GM23338 (cell line): ENCODE measurements at regions not wholly inside any gene's neighbourhood (a gene's known extent, or its start where the extent isn't known, plus 50 kb on each side); places are given as distances from the start of the nearest gene placed in this dataset.

ENCODE experiments used
- ATAC-seq: fragments of 200-7000 bp; cut with Tn5 transposase; 3 replicates; pipeline ENCODE4 v1.9.1; 2020
- DNase-seq: peaks from one replicate; pipeline ENCODE4 v3.0.0-alpha.2; 2015; ENCODE audit warnings: low spot score
- H2AFZ ChIP-seq: fragments of 200-600 bp; sonication (generic); 2 replicates; pipeline ENCODE4 v1.8.0; 2016; ENCODE audit warnings: antibody characterized with exemption, mild to moderate bottlenecking, moderate library complexity
- H3F3A ChIP-seq: fragments of 200-600 bp; sonication (generic); replicated peaks from 2 replicates; pipeline ENCODE4 v1.8.0; 2017; ENCODE audit warnings: antibody characterized with exemption, mixed run types, low read depth
- H3K27ac ChIP-seq: fragments of 200-600 bp; sonication (generic); 2 replicates; pipeline ENCODE4 v1.6.1; 2016; ENCODE audit warnings: low read depth
- H3K27me3 ChIP-seq: fragments of 200-600 bp; sonication (generic); 2 replicates; pipeline ENCODE4 v1.8.0; 2016; ENCODE audit warnings: mild to moderate bottlenecking, mixed run types, moderate library complexity; ENCODE audit not compliant: insufficient read depth
- H3K36me3 ChIP-seq: fragments of 200-600 bp; sonication (generic); 2 replicates; pipeline ENCODE4 v1.8.0; 2016; ENCODE audit warnings: mild to moderate bottlenecking; ENCODE audit not compliant: insufficient read depth
- H3K4me1 ChIP-seq: fragments of 200-600 bp; sonication (generic); 2 replicates; pipeline ENCODE4 v1.8.0; 2016; ENCODE audit warnings: mild to moderate bottlenecking, moderate library complexity; ENCODE audit not compliant: insufficient read depth
- H3K4me2 ChIP-seq: fragments of 200-600 bp; sonication (generic); 2 replicates; pipeline ENCODE4 v1.7.1; 2017; ENCODE audit warnings: mixed run types
- H3K4me3 ChIP-seq: fragments of 200-600 bp; sonication (generic); 2 replicates; pipeline ENCODE4 v1.6.1; 2016; ENCODE audit warnings: mixed run types
- H3K79me2 ChIP-seq: fragments of 200-600 bp; sonication (generic); replicated peaks from 2 replicates; pipeline ENCODE4 v1.8.0; 2017; ENCODE audit warnings: mild to moderate bottlenecking; ENCODE audit not compliant: insufficient read depth
- H3K9me2 ChIP-seq: fragments of 200-600 bp; sonication (generic); 2 replicates; pipeline ENCODE4 v1.8.0; 2017; ENCODE audit not compliant: insufficient read depth
- H4K20me1 ChIP-seq: fragments of 200-600 bp; sonication (generic); replicated peaks from 2 replicates; pipeline ENCODE4 v1.8.0; 2017; ENCODE audit warnings: mild to moderate bottlenecking; ENCODE audit not compliant: insufficient read depth
- H3K27ac Mint-ChIP-seq: 2 replicates; pipeline ENCODE4 v1.8.0; 2020; ENCODE audit warnings: inconsistent platforms, mild to moderate bottlenecking, moderate library complexity, mixed read lengths
- H3K27me3 Mint-ChIP-seq: 3 replicates; pipeline ENCODE4 v1.8.0; 2022; ENCODE audit warnings: low read depth, mild to moderate bottlenecking, moderate library complexity, mixed read lengths, inconsistent platforms; ENCODE audit not compliant: insufficient read depth, poor library complexity
- H3K36me3 Mint-ChIP-seq: 3 replicates; pipeline ENCODE4 v1.8.0; 2021; ENCODE audit warnings: low read depth, mild to moderate bottlenecking, inconsistent platforms, moderate library complexity, mixed read lengths
- H3K4me1 Mint-ChIP-seq: 3 replicates; pipeline ENCODE4 v1.8.0; 2020; ENCODE audit warnings: mild to moderate bottlenecking, inconsistent platforms, mixed read lengths
- H3K4me3 Mint-ChIP-seq: 3 replicates; pipeline ENCODE4 v1.8.0; 2021; ENCODE audit warnings: moderate library complexity, mild to moderate bottlenecking, inconsistent platforms, mixed read lengths
- H3K9me3 Mint-ChIP-seq: 3 replicates; pipeline ENCODE4 v1.8.0; 2020; ENCODE audit warnings: moderate library complexity, mild to moderate bottlenecking, inconsistent platforms, mixed read lengths
- JUNB ChIP-seq: IDR thresholded peaks from one replicate; pipeline ENCODE4 v1.6.1; 2016; ENCODE audit warnings: antibody characterized with exemption; ENCODE audit not compliant: unreplicated experiment
- NANOG ChIP-seq: IDR thresholded peaks from 2 replicates; pipeline ENCODE4 v1.6.1; 2016; ENCODE audit warnings: antibody characterized with exemption, borderline replicate concordance
- ZNF114 ChIP-seq: fragments of 250-450 bp; sonication (Bioruptor Pico); IDR thresholded peaks from 2 replicates; pipeline ENCODE4 v1.5.0; 2020; ENCODE audit warnings: mild to moderate bottlenecking, moderate library complexity
- ZNF331 ChIP-seq: fragments of 250-450 bp; sonication (Bioruptor Pico); IDR thresholded peaks from 2 replicates; pipeline ENCODE4 v1.5.0; 2020; ENCODE audit warnings: low read depth, mild to moderate bottlenecking, moderate library complexity
- TF ChIP-seq, protein P1 (sequence below): fragments of 250-450 bp; sonication (Bioruptor Pico); IDR thresholded peaks from 2 replicates; pipeline ENCODE4 v1.5.0; 2020; ENCODE audit warnings: mild to moderate bottlenecking, moderate library complexity
- TF ChIP-seq, protein P2 (sequence below), 2 experiments: fragments of 200-600 bp in 1 of 2; sonication (generic) in 1 of 2; conservative IDR thresholded peaks; 2 replicates each; pipeline versions ENCODE4 v1.5.1 to v1.6.1; 2016 to 2017; ENCODE audit warnings: antibody characterized with exemption in 2 of 2, low read depth in 2 of 2, mild to moderate bottlenecking in 2 of 2, moderate library complexity in 1 of 2

DNA sequence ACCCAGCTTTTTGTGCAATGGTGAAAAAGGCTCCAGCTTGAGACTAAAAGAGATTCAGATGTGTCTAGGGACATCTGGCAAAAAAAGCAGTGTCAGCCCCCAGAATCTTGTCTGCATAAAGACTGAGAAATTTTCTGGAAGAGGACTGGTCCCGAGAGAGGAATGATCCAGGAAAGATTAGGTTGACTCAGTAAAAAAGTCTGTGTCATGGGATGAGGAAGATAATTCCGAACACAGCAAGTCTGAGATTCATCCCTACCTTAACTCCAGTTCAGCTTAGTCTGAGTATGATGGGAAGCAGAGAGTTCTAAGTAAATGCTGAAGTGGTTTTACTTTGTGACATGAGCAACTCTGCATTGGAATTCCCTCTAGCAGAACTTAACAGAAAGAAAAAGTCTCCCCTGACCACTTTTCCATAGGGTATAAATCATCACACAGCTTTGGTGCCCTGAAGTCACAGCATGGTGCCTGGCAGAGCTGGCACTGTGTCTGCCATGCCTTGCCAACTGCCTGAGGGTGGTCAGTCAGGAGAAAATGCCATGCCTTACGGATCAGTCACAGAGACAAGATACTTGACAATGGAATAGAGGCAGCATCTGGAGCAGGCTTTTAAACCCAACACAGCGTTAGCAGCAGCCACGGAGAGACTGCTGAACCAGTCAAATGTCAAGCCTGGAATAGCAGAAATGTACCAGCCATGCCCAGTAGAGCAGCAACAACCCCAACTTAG, 153.4 kb downstream of the ZC3H11B start:
- Histone ChIP-seq H3K4me2 (no peak overlapping the region), H3F3A (no peaks in the 10 kb centered on the region), H2AFZ (no peak overlapping the region), H3K36me3 (no peaks in the 10 kb centered on the region), H4K20me1 (no peaks in the 10 kb centered on the region), H3K9me2 (no peaks in the 10 kb centered on the region), H3K4me1 (no peaks in the 10 kb centered on the region), H3K79me2 (no peaks in the 10 kb centered on the region), H3K4me3 (no peak overlapping the region), H3K27ac (no peak overlapping the region), H3K27me3 (no peaks in the 10 kb centered on the region)
- H3K36me3 Mint-ChIP-seq = no peaks in the 10 kb centered on the region
- H3K27me3 Mint-ChIP-seq = peaks cover 2% of the 10 kb centered on the region
- H3K27ac Mint-ChIP-seq = no peak overlapping the region
- DNase-seq (no peak), ATAC-seq (no peak)
- TF ChIP-seq NANOG (no peak), JUNB (no peak), ZNF114 (no peak), ZNF331 (CRISPR knock-in tag) (no peak)
- TF ChIP-seq, protein P1, sequence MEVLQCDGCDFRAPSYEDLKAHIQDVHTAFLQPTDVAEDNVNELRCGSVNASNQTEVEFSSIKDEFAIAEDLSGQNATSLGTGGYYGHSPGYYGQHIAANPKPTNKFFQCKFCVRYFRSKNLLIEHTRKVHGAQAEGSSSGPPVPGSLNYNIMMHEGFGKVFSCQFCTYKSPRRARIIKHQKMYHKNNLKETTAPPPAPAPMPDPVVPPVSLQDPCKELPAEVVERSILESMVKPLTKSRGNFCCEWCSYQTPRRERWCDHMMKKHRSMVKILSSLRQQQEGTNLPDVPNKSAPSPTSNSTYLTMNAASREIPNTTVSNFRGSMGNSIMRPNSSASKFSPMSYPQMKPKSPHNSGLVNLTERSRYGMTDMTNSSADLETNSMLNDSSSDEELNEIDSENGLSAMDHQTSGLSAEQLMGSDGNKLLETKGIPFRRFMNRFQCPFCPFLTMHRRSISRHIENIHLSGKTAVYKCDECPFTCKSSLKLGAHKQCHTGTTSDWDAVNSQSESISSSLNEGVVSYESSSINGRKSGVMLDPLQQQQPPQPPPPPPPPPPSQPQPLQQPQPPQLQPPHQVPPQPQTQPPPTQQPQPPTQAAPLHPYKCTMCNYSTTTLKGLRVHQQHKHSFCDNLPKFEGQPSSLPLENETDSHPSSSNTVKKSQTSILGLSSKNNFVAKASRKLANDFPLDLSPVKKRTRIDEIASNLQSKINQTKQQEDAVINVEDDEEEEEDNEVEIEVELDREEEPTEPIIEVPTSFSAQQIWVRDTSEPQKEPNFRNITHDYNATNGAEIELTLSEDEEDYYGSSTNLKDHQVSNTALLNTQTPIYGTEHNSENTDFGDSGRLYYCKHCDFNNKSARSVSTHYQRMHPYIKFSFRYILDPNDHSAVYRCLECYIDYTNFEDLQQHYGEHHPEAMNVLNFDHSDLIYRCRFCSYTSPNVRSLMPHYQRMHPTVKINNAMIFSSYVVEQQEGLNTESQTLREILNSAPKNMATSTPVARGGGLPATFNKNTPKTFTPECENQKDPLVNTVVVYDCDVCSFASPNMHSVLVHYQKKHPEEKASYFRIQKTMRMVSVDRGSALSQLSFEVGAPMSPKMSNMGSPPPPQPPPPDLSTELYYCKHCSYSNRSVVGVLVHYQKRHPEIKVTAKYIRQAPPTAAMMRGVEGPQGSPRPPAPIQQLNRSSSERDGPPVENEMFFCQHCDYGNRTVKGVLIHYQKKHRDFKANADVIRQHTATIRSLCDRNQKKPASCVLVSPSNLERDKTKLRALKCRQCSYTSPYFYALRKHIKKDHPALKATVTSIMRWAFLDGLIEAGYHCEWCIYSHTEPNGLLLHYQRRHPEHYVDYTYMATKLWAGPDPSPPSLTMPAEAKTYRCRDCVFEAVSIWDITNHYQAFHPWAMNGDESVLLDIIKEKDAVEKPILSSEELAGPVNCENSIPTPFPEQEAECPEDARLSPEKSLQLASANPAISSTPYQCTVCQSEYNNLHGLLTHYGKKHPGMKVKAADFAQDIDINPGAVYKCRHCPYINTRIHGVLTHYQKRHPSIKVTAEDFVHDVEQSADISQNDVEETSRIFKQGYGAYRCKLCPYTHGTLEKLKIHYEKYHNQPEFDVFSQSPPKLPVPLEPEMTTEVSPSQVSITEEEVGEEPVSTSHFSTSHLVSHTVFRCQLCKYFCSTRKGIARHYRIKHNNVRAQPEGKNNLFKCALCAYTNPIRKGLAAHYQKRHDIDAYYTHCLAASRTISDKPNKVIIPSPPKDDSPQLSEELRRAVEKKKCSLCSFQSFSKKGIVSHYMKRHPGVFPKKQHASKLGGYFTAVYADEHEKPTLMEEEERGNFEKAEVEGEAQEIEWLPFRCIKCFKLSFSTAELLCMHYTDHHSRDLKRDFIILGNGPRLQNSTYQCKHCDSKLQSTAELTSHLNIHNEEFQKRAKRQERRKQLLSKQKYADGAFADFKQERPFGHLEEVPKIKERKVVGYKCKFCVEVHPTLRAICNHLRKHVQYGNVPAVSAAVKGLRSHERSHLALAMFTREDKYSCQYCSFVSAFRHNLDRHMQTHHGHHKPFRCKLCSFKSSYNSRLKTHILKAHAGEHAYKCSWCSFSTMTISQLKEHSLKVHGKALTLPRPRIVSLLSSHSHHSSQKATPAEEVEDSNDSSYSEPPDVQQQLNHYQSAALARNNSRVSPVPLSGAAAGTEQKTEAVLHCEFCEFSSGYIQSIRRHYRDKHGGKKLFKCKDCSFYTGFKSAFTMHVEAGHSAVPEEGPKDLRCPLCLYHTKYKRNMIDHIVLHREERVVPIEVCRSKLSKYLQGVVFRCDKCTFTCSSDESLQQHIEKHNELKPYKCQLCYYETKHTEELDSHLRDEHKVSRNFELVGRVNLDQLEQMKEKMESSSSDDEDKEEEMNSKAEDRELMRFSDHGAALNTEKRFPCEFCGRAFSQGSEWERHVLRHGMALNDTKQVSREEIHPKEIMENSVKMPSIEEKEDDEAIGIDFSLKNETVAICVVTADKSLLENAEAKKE (CRISPR knock-in tag) = no peak
- TF ChIP-seq, protein P2, sequence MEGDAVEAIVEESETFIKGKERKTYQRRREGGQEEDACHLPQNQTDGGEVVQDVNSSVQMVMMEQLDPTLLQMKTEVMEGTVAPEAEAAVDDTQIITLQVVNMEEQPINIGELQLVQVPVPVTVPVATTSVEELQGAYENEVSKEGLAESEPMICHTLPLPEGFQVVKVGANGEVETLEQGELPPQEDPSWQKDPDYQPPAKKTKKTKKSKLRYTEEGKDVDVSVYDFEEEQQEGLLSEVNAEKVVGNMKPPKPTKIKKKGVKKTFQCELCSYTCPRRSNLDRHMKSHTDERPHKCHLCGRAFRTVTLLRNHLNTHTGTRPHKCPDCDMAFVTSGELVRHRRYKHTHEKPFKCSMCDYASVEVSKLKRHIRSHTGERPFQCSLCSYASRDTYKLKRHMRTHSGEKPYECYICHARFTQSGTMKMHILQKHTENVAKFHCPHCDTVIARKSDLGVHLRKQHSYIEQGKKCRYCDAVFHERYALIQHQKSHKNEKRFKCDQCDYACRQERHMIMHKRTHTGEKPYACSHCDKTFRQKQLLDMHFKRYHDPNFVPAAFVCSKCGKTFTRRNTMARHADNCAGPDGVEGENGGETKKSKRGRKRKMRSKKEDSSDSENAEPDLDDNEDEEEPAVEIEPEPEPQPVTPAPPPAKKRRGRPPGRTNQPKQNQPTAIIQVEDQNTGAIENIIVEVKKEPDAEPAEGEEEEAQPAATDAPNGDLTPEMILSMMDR (conservative IDR thresholded peaks at IDR 0.05; ENCODE audit: low read depth in 2 of 2) = no peak
- no peaks in the 10 kb centered on the region for H3K4me1 Mint-ChIP-seq
- H3K9me3 Mint-ChIP-seq = no peaks in the 10 kb centered on the region
- no peak overlapping the region for H3K4me3 Mint-ChIP-seq
